Uterus (tissue), 3 donors: ENCODE measurements at regions not wholly inside any gene's neighbourhood (a gene's known extent, or its start where the extent isn't known, plus 50 kb on each side); places are given as distances from the start of the nearest gene placed in this dataset.

Experiments used
- DNase-seq, 2 donors: peaks; one replicate each; pipeline ENCODE4 v3.0.0-alpha.2; 2019 to 2020
- H3K27ac ChIP-seq, 2 donors: fragments of 200-600 bp; sonication (generic); 1 replicate in 1 of 2; 2 replicates in 1 of 2; pipeline ENCODE4 v1.5.1; 2016 to 2018
- H3K27me3 ChIP-seq, 2 donors: fragments of 200-600 bp; sonication (generic); one replicate each; pipeline ENCODE4 v1.5.1; 2018 to 2019; ENCODE audit warnings: control low read depth in 1 of 2
- H3K36me3 ChIP-seq, 2 donors: fragments of 200-600 bp; sonication (generic); one replicate each; pipeline ENCODE4 v1.5.1; 2019; ENCODE audit warnings: control low read depth in 1 of 2
- H3K4me1 ChIP-seq, 2 donors: fragments of 200-600 bp; sonication (generic); one replicate each; pipeline ENCODE4 v1.5.1; 2018 to 2019; ENCODE audit warnings: control low read depth in 1 of 2
- H3K4me3 ChIP-seq, 2 donors: fragments of 200-600 bp; sonication (generic); 1 replicate in 1 of 2; 2 replicates in 1 of 2; pipeline ENCODE4 v1.5.1; 2018 to 2019; ENCODE audit warnings: mild to moderate bottlenecking in 1 of 2
- H3K9me3 ChIP-seq, 2 donors: fragments of 200-600 bp; sonication (generic); one replicate each; pipeline ENCODE4 v1.5.1; 2019; ENCODE audit warnings: control low read depth in 1 of 2
- CTCF ChIP-seq, 4 experiments: fragments of 200-600 bp in 2 of 4; fragments of 450-650 bp in 2 of 4; sonication (generic) in 2 of 4; IDR thresholded peaks; one replicate each; pipeline ENCODE4 v1.5.1; 2016 to 2019; ENCODE audit warnings: antibody characterized with exemption in 4 of 4, mild to moderate bottlenecking in 2 of 4, moderate library complexity in 1 of 4
- POLR2A ChIP-seq, 2 donors: fragments of 450-650 bp; IDR thresholded peaks; one replicate each; pipeline ENCODE4 v1.6.1; 2016; ENCODE audit warnings: antibody characterized with exemption in 2 of 2, mild to moderate bottlenecking in 1 of 2, moderate library complexity in 1 of 2
- intact Hi-C: fragments of 100-400 bp; cut with DNase I; formaldehyde crosslinking; loops from one replicate; pipeline ENCODE4 v1.15.1; 2023; ENCODE audit warnings: low total_unique reads
- donor health status: DM: yes; HTN: yes; CAD: no.

GRCh38 chr16:79926451-79927205 lies 326.1 kb upstream of the MAF start:
- intact Hi-C loops = no loop called here
- Histone ChIP-seq H3K9me3 (no peaks in the 10 kb centered on the region), H3K4me3 (no peak overlapping the region), H3K4me1 (no peaks in the 10 kb centered on the region), H3K27ac (no peak overlapping the region), H3K36me3 (no peaks in the 10 kb centered on the region), H3K27me3 (no peaks in the 10 kb centered on the region)
- no peak for DNase-seq
- TF ChIP-seq CTCF (IDR thresholded peaks at IDR 0.05) = no peak
- no peak for TF ChIP-seq POLR2A (IDR thresholded peaks at IDR 0.05)

GRCh38 chr16:79923431-79923830 lies 322.9 kb upstream of the MAF start:
- H3K27ac ChIP-seq = no peak overlapping the region
- DNase-seq = no peak
- TF ChIP-seq CTCF (IDR thresholded peaks at IDR 0.05) (no peak), POLR2A (IDR thresholded peaks at IDR 0.05) (no peak)
- H3K9me3 ChIP-seq = no peaks in the 10 kb centered on the region
- intact Hi-C loops = no loop called here
- H3K27me3 ChIP-seq = no peaks in the 10 kb centered on the region
- no peaks in the 10 kb centered on the region for H3K36me3 ChIP-seq
- no peak overlapping the region for H3K4me3 ChIP-seq
- no peaks in the 10 kb centered on the region for H3K4me1 ChIP-seq

- intact Hi-C loops = no loop called here
- TF ChIP-seq POLR2A (IDR thresholded peaks at IDR 0.05) (no peak), CTCF (IDR thresholded peaks at IDR 0.05) (no peak)
- no peaks in the 10 kb centered on the region for H3K27me3 ChIP-seq
- DNase-seq = no peak
- no peak overlapping the region for H3K27ac ChIP-seq
- no peaks in the 10 kb centered on the region for H3K9me3 ChIP-seq
- no peak overlapping the region for H3K4me3 ChIP-seq
- H3K4me1 ChIP-seq = no peaks in the 10 kb centered on the region
- H3K36me3 ChIP-seq = no peaks in the 10 kb centered on the region
These were observed 320.1 kb upstream of the MAF start for GRCh38 chr16:79920685-79921084.

GRCh38 chr16:79918916-79919315 lies 318.4 kb upstream of the MAF start:
- Histone ChIP-seq H3K9me3 (no peaks in the 10 kb centered on the region), H3K4me3 (no peak overlapping the region), H3K27me3 (no peaks in the 10 kb centered on the region), H3K4me1 (no peaks in the 10 kb centered on the region), H3K36me3 (no peaks in the 10 kb centered on the region), H3K27ac (peak overlapping the region; percentile 43 to 56)
- DNase-seq = no peak
- TF ChIP-seq CTCF (IDR thresholded peaks at IDR 0.05) (no peak), POLR2A (IDR thresholded peaks at IDR 0.05) (no peak)
- intact Hi-C loops = no loop called here

GRCh38 chr16:79915761-79916160 lies 315.2 kb upstream of the MAF start:
- Histone ChIP-seq H3K4me1 (no peaks in the 10 kb centered on the region), H3K27ac (no peak overlapping the region), H3K36me3 (no peaks in the 10 kb centered on the region), H3K9me3 (no peaks in the 10 kb centered on the region), H3K4me3 (no peak overlapping the region), H3K27me3 (no peaks in the 10 kb centered on the region)
- DNase-seq = no peak
- intact Hi-C loops = no loop called here
- TF ChIP-seq POLR2A (IDR thresholded peaks at IDR 0.05) (no peak), CTCF (IDR thresholded peaks at IDR 0.05) (no peak)
